ENCODE measurements at regions not wholly inside any gene's neighbourhood (a gene's known extent, or its start where the extent isn't known, plus 50 kb on each side); places are given as distances from the start of the nearest gene placed in this dataset.

DNA sequence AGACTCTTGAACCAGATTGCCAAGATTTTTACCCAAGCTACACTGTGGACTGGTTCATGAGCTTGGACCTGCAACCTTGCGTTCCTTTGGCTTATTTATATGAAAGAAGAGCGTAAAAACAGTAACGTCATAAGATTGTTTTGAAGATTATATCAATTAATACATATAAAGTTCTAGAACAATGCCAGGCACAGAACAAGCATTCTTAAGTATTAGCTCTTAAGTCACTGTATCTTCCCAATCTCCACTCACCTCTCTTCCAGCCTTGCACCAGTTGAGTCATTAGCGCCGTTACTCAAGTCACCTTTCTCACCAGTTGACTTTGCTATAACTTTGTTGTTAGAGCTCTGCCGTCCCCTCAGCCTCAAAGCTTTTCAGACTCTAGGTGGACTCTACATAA is 415.7 kb downstream of the PLK2 start:
- TF ChIP-seq, protein P1, sequence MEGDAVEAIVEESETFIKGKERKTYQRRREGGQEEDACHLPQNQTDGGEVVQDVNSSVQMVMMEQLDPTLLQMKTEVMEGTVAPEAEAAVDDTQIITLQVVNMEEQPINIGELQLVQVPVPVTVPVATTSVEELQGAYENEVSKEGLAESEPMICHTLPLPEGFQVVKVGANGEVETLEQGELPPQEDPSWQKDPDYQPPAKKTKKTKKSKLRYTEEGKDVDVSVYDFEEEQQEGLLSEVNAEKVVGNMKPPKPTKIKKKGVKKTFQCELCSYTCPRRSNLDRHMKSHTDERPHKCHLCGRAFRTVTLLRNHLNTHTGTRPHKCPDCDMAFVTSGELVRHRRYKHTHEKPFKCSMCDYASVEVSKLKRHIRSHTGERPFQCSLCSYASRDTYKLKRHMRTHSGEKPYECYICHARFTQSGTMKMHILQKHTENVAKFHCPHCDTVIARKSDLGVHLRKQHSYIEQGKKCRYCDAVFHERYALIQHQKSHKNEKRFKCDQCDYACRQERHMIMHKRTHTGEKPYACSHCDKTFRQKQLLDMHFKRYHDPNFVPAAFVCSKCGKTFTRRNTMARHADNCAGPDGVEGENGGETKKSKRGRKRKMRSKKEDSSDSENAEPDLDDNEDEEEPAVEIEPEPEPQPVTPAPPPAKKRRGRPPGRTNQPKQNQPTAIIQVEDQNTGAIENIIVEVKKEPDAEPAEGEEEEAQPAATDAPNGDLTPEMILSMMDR (IDR thresholded peaks at IDR 0.05): no peak
- TF ChIP-seq POLR2A (IDR thresholded peaks at IDR 0.05): no peak
